ENCODE measurements at regions not wholly inside any gene's neighbourhood (a gene's known extent, or its start where the extent isn't known, plus 50 kb on each side); places are given as distances from the start of the nearest gene placed in this dataset.

GRCh38 chr9:106321394-106322180 is 541.4 kb upstream of the ZNF462 start:
- DNase-seq (ENCODE audit: low read depth in 3 of 3, low spot score in 1 of 3): no peak

GRCh38 chr9:106322706-106323245 is 540.2 kb upstream of the ZNF462 start:
- no peak for DNase-seq (ENCODE audit: low read depth in 3 of 3, low spot score in 1 of 3)

GRCh38 chr9:106324053-106324585 is 538.8 kb upstream of the ZNF462 start:
- no peak for DNase-seq (ENCODE audit: low read depth in 3 of 3, low spot score in 1 of 3)

- DNase-seq (ENCODE audit: low read depth in 3 of 3, low spot score in 1 of 3): no peak
These were observed 538.2 kb upstream of the ZNF462 start for GRCh38 chr9:106324591-106325280.

GRCh38 chr9:106326493-106326892 is 536.5 kb upstream of the ZNF462 start:
- DNase-seq (ENCODE audit: low read depth in 3 of 3, low spot score in 1 of 3): no peak

GRCh38 chr9:106333481-106333880 is 529.5 kb upstream of the ZNF462 start:
- no peak for DNase-seq (ENCODE audit: low read depth in 3 of 3, low spot score in 1 of 3)

- DNase-seq (ENCODE audit: low read depth in 3 of 3, low spot score in 1 of 3): no peak
These were observed 528.9 kb upstream of the ZNF462 start for GRCh38 chr9:106334081-106334480.

- DNase-seq (ENCODE audit: low read depth in 3 of 3, low spot score in 1 of 3): no peak
These were observed 523.1 kb upstream of the ZNF462 start for GRCh38 chr9:106339882-106340281.

GRCh38 chr9:106350777-106351176 is 512.2 kb upstream of the ZNF462 start:
- no peak for DNase-seq (ENCODE audit: low read depth in 3 of 3, low spot score in 1 of 3)

GRCh38 chr9:106356924-106357323 is 506.0 kb upstream of the ZNF462 start:
- DNase-seq (ENCODE audit: low read depth in 3 of 3, low spot score in 1 of 3): no peak

GRCh38 chr9:106358331-106358730 is 504.6 kb upstream of the ZNF462 start:
- no peak for DNase-seq (ENCODE audit: low read depth in 3 of 3, low spot score in 1 of 3)

GRCh38 chr9:106376689-106377088 is 486.3 kb upstream of the ZNF462 start:
- DNase-seq (ENCODE audit: low read depth in 3 of 3, low spot score in 1 of 3): no peak

- DNase-seq (ENCODE audit: low read depth in 3 of 3, low spot score in 1 of 3): no peak
These were observed 479.9 kb upstream of the ZNF462 start for GRCh38 chr9:106383072-106383471.

GRCh38 chr9:106387965-106388364 is 475.0 kb upstream of the ZNF462 start:
- DNase-seq (ENCODE audit: low read depth in 3 of 3, low spot score in 1 of 3): no peak

GRCh38 chr9:106393226-106393625 is 469.7 kb upstream of the ZNF462 start:
- DNase-seq (ENCODE audit: low read depth in 3 of 3, low spot score in 1 of 3): no peak

GRCh38 chr9:106400170-106400569 is 462.8 kb upstream of the ZNF462 start:
- DNase-seq (ENCODE audit: low read depth in 3 of 3, low spot score in 1 of 3): no peak

- no peak for DNase-seq (ENCODE audit: low read depth in 3 of 3, low spot score in 1 of 3)
These were observed 462.0 kb upstream of the ZNF462 start for GRCh38 chr9:106400950-106401349.

GRCh38 chr9:106403081-106403480 is 459.9 kb upstream of the ZNF462 start:
- no peak for DNase-seq (ENCODE audit: low read depth in 3 of 3, low spot score in 1 of 3)

- no peak for DNase-seq (ENCODE audit: low read depth in 3 of 3, low spot score in 1 of 3)
These were observed 458.8 kb upstream of the ZNF462 start for GRCh38 chr9:106404137-106404536.

GRCh38 chr9:106405871-106406435 is 457.0 kb upstream of the ZNF462 start:
- DNase-seq (ENCODE audit: low read depth in 3 of 3, low spot score in 1 of 3): no peak

- DNase-seq (ENCODE audit: low read depth in 3 of 3, low spot score in 1 of 3): no peak
These were observed 448.9 kb upstream of the ZNF462 start for GRCh38 chr9:106414042-106414441.

GRCh38 chr9:106417685-106418084 is 445.3 kb upstream of the ZNF462 start:
- no peak for DNase-seq (ENCODE audit: low read depth in 3 of 3, low spot score in 1 of 3)

Data from stimulated activated CD4-positive, alpha-beta T cell treated with anti-CD3 and anti-CD28 coated beads, TNF-alpha, amount 100 ng/mL, for 1 hour (primary cell).